Left ventricle myocardium inferior (tissue), 1 donor: ENCODE measurements at regions not wholly inside any gene's neighbourhood (a gene's known extent, or its start where the extent isn't known, plus 50 kb on each side); places are given as distances from the start of the nearest gene placed in this dataset.
"Not testable (repeated sequence)": the region's sequence is repeated elsewhere in the genome, so short reads cannot be mapped to it uniquely, and the experiment has no call there.

Experiments
- DNase-seq: peaks from one replicate; pipeline ENCODE4 v3.0.0-alpha.2; 2020
- H3K27ac ChIP-seq: fragments of 200-600 bp; replicated peaks from 2 replicates; pipeline ENCODE4 v1.8.0; 2021
- H3K27me3 ChIP-seq: fragments of 200-600 bp; 2 replicates; pipeline ENCODE4 v1.8.0; 2021; ENCODE audit warnings: low read depth
- H3K36me3 ChIP-seq: fragments of 200-600 bp; 2 replicates; pipeline ENCODE4 v1.8.0; 2021
- H3K4me1 ChIP-seq: fragments of 200-600 bp; 2 replicates; pipeline ENCODE4 v1.8.0; 2021
- H3K4me3 ChIP-seq: fragments of 200-600 bp; 2 replicates; pipeline ENCODE4 v1.8.0; 2021; ENCODE audit warnings: mild to moderate bottlenecking, moderate library complexity
- H3K9me3 ChIP-seq: fragments of 200-600 bp; replicated peaks from 2 replicates; pipeline ENCODE4 v1.8.0; 2021
- CTCF ChIP-seq: fragments of 200-600 bp; IDR thresholded peaks from 2 replicates; pipeline ENCODE4 v1.8.0; 2021; ENCODE audit warnings: antibody characterized with exemption, mild to moderate bottlenecking, borderline replicate concordance
- intact Hi-C: fragments of 100-400 bp; cut with micrococcal nuclease; formaldehyde crosslinking; loops from one replicate; pipeline ENCODE4 v1.11.0; 2022
- donor health status: DM: no; HTN: yes; CAD: no; lungs with severe emphysema.

GRCh38 chr10:65787571-65787970 is 1138.3 kb upstream of the LRRTM3 start:
- intact Hi-C loops, result no loop called here
- H3K9me3 ChIP-seq, result no peaks in the 10 kb centered on the region
- no peak for DNase-seq
- H3K36me3 ChIP-seq, result no peaks in the 10 kb centered on the region
- H3K27me3 ChIP-seq, result no peaks in the 10 kb centered on the region
- H3K4me1 ChIP-seq, result no peaks in the 10 kb centered on the region
- H3K4me3 ChIP-seq, result no peak overlapping the region
- no peak for TF ChIP-seq CTCF
- H3K27ac ChIP-seq, result no peak overlapping the region

- H3K27me3 ChIP-seq, result no peaks in the 10 kb centered on the region
- no peak for TF ChIP-seq CTCF
- H3K4me3 ChIP-seq, result no peak overlapping the region
Measured at GRCh38 chr10:65788271-65788670, 1137.6 kb upstream of the LRRTM3 start.

GRCh38 chr10:65791979-65792378 is 1133.9 kb upstream of the LRRTM3 start:
- H3K9me3 ChIP-seq, result no peaks in the 10 kb centered on the region
- no peak overlapping the region for H3K27ac ChIP-seq
- no peaks in the 10 kb centered on the region for H3K4me1 ChIP-seq
- H3K4me3 ChIP-seq, result no peak overlapping the region
- intact Hi-C loops, result no loop called here
- no peaks in the 10 kb centered on the region for H3K36me3 ChIP-seq
- no peaks in the 10 kb centered on the region for H3K27me3 ChIP-seq
- no peak for TF ChIP-seq CTCF
- no peak for DNase-seq

More at GRCh38 chr10:65788271-65788670, 1137.6 kb upstream of the LRRTM3 start:
- DNase-seq, result no peak
- no peaks in the 10 kb centered on the region for H3K9me3 ChIP-seq
- intact Hi-C loops, result no loop called here
- no peak overlapping the region for H3K27ac ChIP-seq
- no peaks in the 10 kb centered on the region for H3K4me1 ChIP-seq
- H3K36me3 ChIP-seq, result no peaks in the 10 kb centered on the region

- DNase-seq, result no peak
- Histone ChIP-seq H3K36me3 (no peaks in the 10 kb centered on the region), H3K9me3 (no peaks in the 10 kb centered on the region), H3K27me3 (no peaks in the 10 kb centered on the region), H3K4me1 (no peaks in the 10 kb centered on the region), H3K27ac (no peak overlapping the region), H3K4me3 (no peak overlapping the region)
- TF ChIP-seq CTCF, result no peak
- intact Hi-C loops, result no loop called here
Measured at GRCh38 chr10:65793738-65794425, 1132.0 kb upstream of the LRRTM3 start.

- DNase-seq, H3K36me3 ChIP-seq, intact Hi-C loops, H3K27ac ChIP-seq, H3K27me3 ChIP-seq, H3K9me3 ChIP-seq, H3K4me3 ChIP-seq, H3K4me1 ChIP-seq: not testable (repeated sequence)
Measured at GRCh38 chr10:65794861-65795260, 1131.0 kb upstream of the LRRTM3 start.

GRCh38 chr10:65796472-65796871 is 1129.4 kb upstream of the LRRTM3 start:
- H3K4me3 ChIP-seq, result no peak overlapping the region
- H3K27me3 ChIP-seq, result no peaks in the 10 kb centered on the region
- H3K4me1 ChIP-seq, result no peaks in the 10 kb centered on the region
- TF ChIP-seq CTCF, result no peak
- H3K27ac ChIP-seq, result no peak overlapping the region
- H3K9me3 ChIP-seq, result no peaks in the 10 kb centered on the region
- DNase-seq, result no peak
- no peaks in the 10 kb centered on the region for H3K36me3 ChIP-seq
- intact Hi-C loops, result no loop called here
